ENCODE measurements at regions not wholly inside any gene's neighbourhood (a gene's known extent, or its start where the extent isn't known, plus 50 kb on each side); places are given as distances from the start of the nearest gene placed in this dataset.

DNA sequence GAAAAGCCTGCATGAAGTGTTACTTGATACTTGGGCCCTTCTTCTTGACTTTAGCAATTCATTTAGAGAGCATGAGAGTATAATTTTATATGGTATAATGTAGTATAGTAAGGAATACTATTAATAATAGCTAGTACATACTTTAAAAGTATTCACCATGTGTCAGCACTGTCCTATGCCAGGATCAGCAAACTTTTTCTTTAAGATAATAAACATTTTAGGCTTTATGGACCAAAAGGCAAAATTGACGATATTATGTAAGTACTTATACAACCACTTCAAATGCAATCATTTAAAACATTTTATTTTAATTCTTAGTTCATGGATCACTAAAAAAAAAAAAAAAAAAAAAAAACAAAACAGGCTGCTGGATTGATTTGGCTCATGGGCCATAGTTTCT, 163.9 kb downstream of the IBTK start:
- TF ChIP-seq, protein P1, sequence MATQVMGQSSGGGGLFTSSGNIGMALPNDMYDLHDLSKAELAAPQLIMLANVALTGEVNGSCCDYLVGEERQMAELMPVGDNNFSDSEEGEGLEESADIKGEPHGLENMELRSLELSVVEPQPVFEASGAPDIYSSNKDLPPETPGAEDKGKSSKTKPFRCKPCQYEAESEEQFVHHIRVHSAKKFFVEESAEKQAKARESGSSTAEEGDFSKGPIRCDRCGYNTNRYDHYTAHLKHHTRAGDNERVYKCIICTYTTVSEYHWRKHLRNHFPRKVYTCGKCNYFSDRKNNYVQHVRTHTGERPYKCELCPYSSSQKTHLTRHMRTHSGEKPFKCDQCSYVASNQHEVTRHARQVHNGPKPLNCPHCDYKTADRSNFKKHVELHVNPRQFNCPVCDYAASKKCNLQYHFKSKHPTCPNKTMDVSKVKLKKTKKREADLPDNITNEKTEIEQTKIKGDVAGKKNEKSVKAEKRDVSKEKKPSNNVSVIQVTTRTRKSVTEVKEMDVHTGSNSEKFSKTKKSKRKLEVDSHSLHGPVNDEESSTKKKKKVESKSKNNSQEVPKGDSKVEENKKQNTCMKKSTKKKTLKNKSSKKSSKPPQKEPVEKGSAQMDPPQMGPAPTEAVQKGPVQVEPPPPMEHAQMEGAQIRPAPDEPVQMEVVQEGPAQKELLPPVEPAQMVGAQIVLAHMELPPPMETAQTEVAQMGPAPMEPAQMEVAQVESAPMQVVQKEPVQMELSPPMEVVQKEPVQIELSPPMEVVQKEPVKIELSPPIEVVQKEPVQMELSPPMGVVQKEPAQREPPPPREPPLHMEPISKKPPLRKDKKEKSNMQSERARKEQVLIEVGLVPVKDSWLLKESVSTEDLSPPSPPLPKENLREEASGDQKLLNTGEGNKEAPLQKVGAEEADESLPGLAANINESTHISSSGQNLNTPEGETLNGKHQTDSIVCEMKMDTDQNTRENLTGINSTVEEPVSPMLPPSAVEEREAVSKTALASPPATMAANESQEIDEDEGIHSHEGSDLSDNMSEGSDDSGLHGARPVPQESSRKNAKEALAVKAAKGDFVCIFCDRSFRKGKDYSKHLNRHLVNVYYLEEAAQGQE (IDR thresholded peaks at IDR 0.05; ENCODE audit: insufficient replicate concordance, low read depth) = no peak
- TF ChIP-seq, protein P2, sequence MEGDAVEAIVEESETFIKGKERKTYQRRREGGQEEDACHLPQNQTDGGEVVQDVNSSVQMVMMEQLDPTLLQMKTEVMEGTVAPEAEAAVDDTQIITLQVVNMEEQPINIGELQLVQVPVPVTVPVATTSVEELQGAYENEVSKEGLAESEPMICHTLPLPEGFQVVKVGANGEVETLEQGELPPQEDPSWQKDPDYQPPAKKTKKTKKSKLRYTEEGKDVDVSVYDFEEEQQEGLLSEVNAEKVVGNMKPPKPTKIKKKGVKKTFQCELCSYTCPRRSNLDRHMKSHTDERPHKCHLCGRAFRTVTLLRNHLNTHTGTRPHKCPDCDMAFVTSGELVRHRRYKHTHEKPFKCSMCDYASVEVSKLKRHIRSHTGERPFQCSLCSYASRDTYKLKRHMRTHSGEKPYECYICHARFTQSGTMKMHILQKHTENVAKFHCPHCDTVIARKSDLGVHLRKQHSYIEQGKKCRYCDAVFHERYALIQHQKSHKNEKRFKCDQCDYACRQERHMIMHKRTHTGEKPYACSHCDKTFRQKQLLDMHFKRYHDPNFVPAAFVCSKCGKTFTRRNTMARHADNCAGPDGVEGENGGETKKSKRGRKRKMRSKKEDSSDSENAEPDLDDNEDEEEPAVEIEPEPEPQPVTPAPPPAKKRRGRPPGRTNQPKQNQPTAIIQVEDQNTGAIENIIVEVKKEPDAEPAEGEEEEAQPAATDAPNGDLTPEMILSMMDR (IDR thresholded peaks at IDR 0.05; ENCODE audit: insufficient read depth, low read length) = no peak
- no peak for TF ChIP-seq SPI1 (IDR thresholded peaks at IDR 0.05; ENCODE audit: borderline replicate concordance, low read depth)
- no peak for TF ChIP-seq POLR2AphosphoS5 (IDR thresholded peaks at IDR 0.05; ENCODE audit: low read depth)
- no peak for TF ChIP-seq GABPA (IDR thresholded peaks at IDR 0.05; ENCODE audit: low read depth)
- no peak overlapping the region for H3K27ac ChIP-seq (replicated peaks)
- no peaks in the 10 kb centered on the region for H3K27me3 ChIP-seq (ENCODE audit: insufficient read depth, poor library complexity, severe bottlenecking)
- no peak overlapping the region for H3K4me3 ChIP-seq (replicated peaks; ENCODE audit: insufficient read depth, low read length)
- DNase-seq (ENCODE audit: low read depth in 1 of 2, low spot score in 1 of 2) = no peak

DNA sequence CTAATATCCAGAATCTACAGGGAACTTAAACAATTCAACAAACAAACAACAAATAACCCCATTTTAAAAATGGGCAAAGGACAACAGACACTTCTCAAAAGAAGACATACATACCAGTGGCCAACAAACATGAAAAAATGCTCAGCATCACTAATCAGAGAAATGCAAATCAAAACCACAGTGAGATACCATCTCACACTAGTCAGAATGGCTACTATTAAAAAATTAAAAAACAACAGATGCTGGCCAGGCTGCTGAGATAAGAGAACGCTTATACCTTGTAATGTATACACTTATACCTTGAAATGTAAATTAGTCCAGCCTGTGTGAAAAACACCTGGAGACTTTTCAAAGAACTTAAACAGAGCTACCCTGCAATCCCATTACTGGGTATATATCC, 166.8 kb downstream of the IBTK start:
- Histone ChIP-seq H3K27ac (replicated peaks) (no peak overlapping the region), H3K4me3 (replicated peaks; ENCODE audit: insufficient read depth, low read length) (no peak overlapping the region), H3K27me3 (ENCODE audit: insufficient read depth, poor library complexity, severe bottlenecking) (no peaks in the 10 kb centered on the region)
- DNase-seq (ENCODE audit: low read depth in 1 of 2, low spot score in 1 of 2) = no peak
- TF ChIP-seq, protein P1 (IDR thresholded peaks at IDR 0.05; ENCODE audit: insufficient replicate concordance, low read depth) = no peak
- TF ChIP-seq, protein P2 (IDR thresholded peaks at IDR 0.05; ENCODE audit: insufficient read depth, low read length) = no peak
- TF ChIP-seq POLR2AphosphoS5 (IDR thresholded peaks at IDR 0.05; ENCODE audit: low read depth) = no peak
- no peak for TF ChIP-seq GABPA (IDR thresholded peaks at IDR 0.05; ENCODE audit: low read depth)

DNA sequence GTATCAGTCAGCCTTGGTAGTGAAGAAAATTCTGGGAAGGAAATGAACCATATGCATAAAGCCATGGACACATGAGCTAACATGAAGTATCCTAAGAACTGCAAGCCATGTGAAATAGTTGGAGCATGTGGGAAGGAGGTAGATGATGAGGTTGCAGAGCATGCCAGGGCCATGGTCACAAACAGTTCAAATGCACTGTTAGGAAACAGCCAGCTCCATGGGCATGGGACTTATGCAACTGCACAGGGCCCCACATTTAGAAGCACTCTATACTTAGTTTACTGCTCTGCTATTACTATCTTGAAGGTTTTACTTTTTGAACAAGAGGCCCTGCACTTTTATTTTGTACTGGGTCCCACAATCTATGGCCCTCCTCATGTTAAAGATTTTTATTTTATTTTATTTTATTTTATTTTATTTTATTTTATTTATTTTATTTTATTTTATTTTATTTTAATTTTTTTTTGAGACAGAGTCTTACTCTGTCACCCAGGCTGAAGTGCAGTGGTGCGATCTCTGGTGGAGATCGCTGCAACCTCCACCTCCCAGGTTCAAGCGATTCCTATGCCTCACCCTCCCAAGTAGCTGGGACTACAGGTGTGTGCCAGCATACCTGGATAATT, 169.1 kb downstream of the IBTK start:
- Histone ChIP-seq H3K4me3 (replicated peaks; ENCODE audit: insufficient read depth, low read length) (no peak overlapping the region), H3K27ac (replicated peaks) (no peak overlapping the region), H3K27me3 (ENCODE audit: insufficient read depth, poor library complexity, severe bottlenecking) (no peaks in the 10 kb centered on the region)
- TF ChIP-seq GABPA (IDR thresholded peaks at IDR 0.05; ENCODE audit: low read depth) = no peak
- TF ChIP-seq, protein P1 (IDR thresholded peaks at IDR 0.05; ENCODE audit: insufficient replicate concordance, low read depth) = no peak
- TF ChIP-seq POLR2AphosphoS5 (IDR thresholded peaks at IDR 0.05; ENCODE audit: low read depth) = no peak
- no peak for TF ChIP-seq SPI1 (IDR thresholded peaks at IDR 0.05; ENCODE audit: borderline replicate concordance, low read depth)
- TF ChIP-seq, protein P2 (IDR thresholded peaks at IDR 0.05; ENCODE audit: insufficient read depth, low read length) = no peak
- DNase-seq (ENCODE audit: low read depth in 1 of 2, low spot score in 1 of 2) = no peak

All from HL-60 (cell line).